ENCODE measurements at regions not wholly inside any gene's neighbourhood (a gene's known extent, or its start where the extent isn't known, plus 50 kb on each side); places are given as distances from the start of the nearest gene placed in this dataset.

DNA sequence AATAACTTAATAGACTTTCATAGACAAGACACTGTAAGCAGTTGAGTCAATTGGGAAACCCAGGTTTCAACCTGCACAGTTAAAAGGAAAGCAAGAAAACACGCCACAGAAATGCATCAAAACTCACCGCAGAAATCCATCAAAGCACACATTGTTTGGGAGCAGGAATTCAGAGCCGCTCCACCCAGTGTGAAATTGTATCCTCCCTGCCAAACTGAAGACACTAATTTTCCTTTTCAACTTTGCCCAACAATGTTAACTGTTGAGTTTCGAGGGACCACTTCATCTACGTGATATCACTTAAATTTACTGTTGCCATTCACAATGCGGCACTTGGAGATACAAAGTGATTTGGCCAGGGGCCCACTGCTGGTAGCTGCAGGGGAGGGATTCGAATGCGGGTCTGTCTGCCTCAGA, 92.7 kb downstream of the DACT2 start:
- Histone ChIP-seq H3K4me3 (ENCODE audit: low read depth, low read length) (no peak overlapping the region), H3K27me3 (replicated peaks) (no peaks in the 10 kb centered on the region), H3K27ac (no peak overlapping the region), H3K36me3 (replicated peaks) (no peaks in the 10 kb centered on the region)
- DNase-seq, result no peak
- in situ Hi-C loops (cut with HindIII; ENCODE audit: low pct_ligation_motif_present, low sequenced_read_pairs), result no loop called here
- no peak for TF ChIP-seq CTCF (IDR thresholded peaks at IDR 0.05; ENCODE audit: low read depth, low read length, missing control alignments)

- TF ChIP-seq CTCF (IDR thresholded peaks at IDR 0.05; ENCODE audit: low read depth, low read length, missing control alignments), result no peak
- Histone ChIP-seq H3K27me3 (replicated peaks) (no peaks in the 10 kb centered on the region), H3K4me3 (ENCODE audit: low read depth, low read length) (no peak overlapping the region), H3K27ac (no peak overlapping the region), H3K36me3 (replicated peaks) (no peaks in the 10 kb centered on the region)
- no peak for DNase-seq
- in situ Hi-C loops (cut with HindIII; ENCODE audit: low pct_ligation_motif_present, low sequenced_read_pairs), result no loop called here
Observed at GRCh38 chr6:168226061-168226752, 93.4 kb downstream of the DACT2 start.

GRCh38 chr6:168225471-168225911, 94.1 kb downstream of the DACT2 start:
- TF ChIP-seq CTCF (IDR thresholded peaks at IDR 0.05; ENCODE audit: low read depth, low read length, missing control alignments), result no peak
- Histone ChIP-seq H3K4me3 (ENCODE audit: low read depth, low read length) (no peak overlapping the region), H3K36me3 (replicated peaks) (no peaks in the 10 kb centered on the region), H3K27ac (no peak overlapping the region), H3K27me3 (replicated peaks) (no peaks in the 10 kb centered on the region)
- in situ Hi-C loops (cut with HindIII; ENCODE audit: low pct_ligation_motif_present, low sequenced_read_pairs), result no loop called here
- DNase-seq, result no peak

DNA sequence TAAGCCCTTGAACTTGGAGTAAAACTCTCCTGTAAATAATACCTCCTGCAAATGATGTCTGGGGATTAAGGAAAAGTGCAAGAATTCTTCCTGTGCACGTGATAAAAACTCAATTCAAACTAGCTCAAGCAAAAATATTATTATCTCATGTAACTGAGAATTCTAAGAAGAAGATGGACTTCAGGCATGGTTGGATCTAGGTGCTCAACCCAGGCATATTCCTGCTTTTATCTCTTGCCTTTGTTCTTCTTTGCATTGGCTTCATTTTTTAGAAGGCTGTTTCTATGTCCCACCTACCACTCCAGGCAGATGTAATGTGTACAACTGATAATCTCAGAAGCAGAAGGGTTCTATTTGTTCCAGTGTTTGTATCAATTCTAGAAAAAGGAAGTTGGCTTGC, 95.8 kb downstream of the DACT2 start:
- no peak for DNase-seq
- no peaks in the 10 kb centered on the region for H3K36me3 ChIP-seq (replicated peaks)
- H3K27me3 ChIP-seq (replicated peaks), result no peaks in the 10 kb centered on the region
- TF ChIP-seq CTCF (IDR thresholded peaks at IDR 0.05; ENCODE audit: low read depth, low read length, missing control alignments), result no peak
- no peak overlapping the region for H3K27ac ChIP-seq
- no peak overlapping the region for H3K4me3 ChIP-seq (ENCODE audit: low read depth, low read length)
- in situ Hi-C loops (cut with HindIII; ENCODE audit: low pct_ligation_motif_present, low sequenced_read_pairs), result no loop called here

DNA sequence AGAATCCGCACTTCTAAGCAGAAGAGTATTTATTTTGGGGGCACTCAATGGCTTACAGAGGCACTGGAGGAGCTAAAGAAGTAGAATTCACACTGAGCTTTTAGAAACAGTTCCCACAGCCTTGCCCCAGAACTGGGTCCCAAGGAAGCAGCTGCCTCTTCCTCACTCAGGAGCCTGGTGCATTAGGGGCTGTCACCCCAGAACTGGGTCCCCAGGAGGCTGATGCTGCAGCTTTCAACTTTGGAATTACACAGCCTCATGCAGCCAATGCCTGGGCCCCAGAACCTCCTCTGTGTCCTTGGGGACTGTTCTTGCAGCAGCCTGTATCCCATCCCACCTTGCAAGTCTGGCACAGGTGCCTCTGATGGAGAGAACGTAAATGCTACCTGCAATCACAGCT, 96.4 kb downstream of the DACT2 start:
- DNase-seq, result no peak
- H3K27me3 ChIP-seq (replicated peaks), result no peaks in the 10 kb centered on the region
- no peaks in the 10 kb centered on the region for H3K36me3 ChIP-seq (replicated peaks)
- TF ChIP-seq CTCF (IDR thresholded peaks at IDR 0.05; ENCODE audit: low read depth, low read length, missing control alignments), result no peak
- no peak overlapping the region for H3K4me3 ChIP-seq (ENCODE audit: low read depth, low read length)
- in situ Hi-C loops (cut with HindIII; ENCODE audit: low pct_ligation_motif_present, low sequenced_read_pairs), result no loop called here
- no peak overlapping the region for H3K27ac ChIP-seq

All from brain microvascular endothelial cell (primary cell).